NCI-H1048 (cell line): ENCODE measurements at regions not wholly inside any gene's neighbourhood (a gene's known extent, or its start where the extent isn't known, plus 50 kb on each side); places are given as distances from the start of the nearest gene placed in this dataset.
"Not testable (repeated sequence)": the region's sequence is repeated elsewhere in the genome, so short reads cannot be mapped to it uniquely, and the experiment has no call there.

ENCODE experiments used
- DNase-seq: peaks from one replicate; lab custom pipeline; 2025; lab: John Stamatoyannopoulos, UW

DNA sequence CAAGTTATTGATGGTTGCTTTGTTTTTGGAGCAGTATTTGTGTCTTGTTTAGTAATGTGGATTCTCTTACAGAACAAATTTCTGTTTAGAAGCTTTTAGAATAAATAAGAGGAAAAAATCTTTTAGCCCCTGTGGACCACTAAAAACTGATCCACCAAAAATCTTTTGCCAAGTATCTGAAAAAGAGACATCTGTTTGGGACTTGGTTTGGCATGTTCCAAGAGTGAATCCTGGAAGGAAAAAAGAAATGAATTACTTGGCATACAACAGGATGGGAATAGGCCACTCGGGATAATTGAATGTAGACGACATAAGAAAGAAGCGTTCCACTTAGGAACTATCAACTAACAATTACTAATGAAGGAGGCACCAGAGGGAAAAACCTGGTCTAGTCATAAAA lies 1350.1 kb upstream of the C9orf72 start:
- DNase-seq, result no peak

DNA sequence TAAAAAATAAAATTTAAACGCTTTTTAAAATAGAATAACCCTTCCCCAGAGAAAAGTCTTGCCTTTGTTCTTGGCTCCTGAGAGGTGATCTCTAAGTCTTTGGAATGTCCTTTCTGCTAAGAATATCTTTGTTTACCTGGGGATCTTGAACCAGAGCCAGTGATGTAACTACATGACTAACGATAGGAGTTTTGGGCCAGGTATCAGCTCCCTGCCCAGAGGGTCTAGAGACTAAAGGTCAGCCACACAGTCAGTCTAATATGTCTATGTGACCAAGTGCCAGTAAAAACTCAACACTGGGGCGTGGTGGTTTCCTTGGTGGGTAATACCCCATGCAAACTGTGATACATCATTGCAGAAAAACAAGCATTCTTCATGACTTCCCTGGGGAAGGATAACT lies 1351.9 kb upstream of the C9orf72 start:
- no peak for DNase-seq

- no peak for DNase-seq
These were observed 1353.0 kb upstream of the C9orf72 start for GRCh38 chr9:28926306-28926705.

GRCh38 chr9:28927691-28928090 lies 1354.4 kb upstream of the C9orf72 start:
- no peak for DNase-seq

DNA sequence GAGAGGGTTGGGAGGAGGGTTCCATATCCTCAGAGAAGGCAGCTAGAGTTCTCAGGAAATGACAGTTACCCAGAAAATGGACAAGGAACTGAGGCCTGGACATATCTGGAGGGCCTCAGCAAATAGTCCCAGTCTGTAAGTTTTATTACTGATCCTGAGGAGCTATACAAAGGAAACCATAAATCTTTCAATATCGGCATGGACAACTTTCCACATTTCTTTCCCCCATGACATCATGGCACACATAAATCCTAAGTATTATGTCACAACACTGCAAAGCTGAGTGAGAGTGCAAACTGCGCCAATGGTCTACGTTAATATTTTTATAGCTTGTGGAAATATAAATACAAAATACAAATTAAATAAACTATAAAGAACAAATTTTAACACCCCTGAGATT lies 1356.2 kb upstream of the C9orf72 start:
- no peak for DNase-seq

DNA sequence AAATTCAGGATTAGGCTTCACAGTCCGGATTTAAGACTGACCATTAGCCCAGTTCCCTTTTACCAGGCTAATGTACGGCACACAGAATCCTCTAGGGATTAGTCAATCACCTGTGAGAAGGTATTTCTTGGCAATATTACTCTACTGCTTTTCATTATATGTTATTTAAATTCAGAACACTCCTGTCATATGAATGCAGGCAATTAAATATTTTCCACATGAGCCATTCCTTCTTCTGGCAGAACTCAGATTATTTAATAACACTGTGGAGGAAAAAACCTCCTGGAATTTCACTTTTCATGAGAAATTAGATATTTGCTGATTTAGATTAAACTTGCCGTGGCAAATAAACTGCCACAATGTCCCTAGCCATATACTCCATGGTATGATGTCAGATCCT lies 1357.5 kb upstream of the C9orf72 start:
- no peak for DNase-seq

DNA sequence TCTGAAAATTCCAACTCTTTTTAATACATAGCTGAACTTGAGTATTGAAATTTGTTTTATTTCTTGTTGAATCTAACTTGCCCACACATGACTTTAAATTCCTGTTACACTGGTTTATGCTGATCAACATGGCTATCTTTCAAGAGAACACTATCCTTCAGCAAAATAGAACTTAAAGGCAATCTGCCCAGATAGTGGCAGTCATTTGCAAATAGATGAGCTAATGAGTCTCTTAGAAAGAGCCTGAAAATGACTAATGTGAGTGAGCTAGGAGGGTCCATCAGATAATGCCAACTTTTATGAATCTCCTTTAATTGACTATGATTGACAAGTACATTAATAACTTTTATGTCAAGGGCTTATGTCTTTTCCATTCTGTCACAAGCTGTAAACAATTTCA lies 1360.8 kb upstream of the C9orf72 start:
- no peak for DNase-seq

- no peak for DNase-seq
These were observed 1365.7 kb upstream of the C9orf72 start for GRCh38 chr9:28938981-28939380.

DNA sequence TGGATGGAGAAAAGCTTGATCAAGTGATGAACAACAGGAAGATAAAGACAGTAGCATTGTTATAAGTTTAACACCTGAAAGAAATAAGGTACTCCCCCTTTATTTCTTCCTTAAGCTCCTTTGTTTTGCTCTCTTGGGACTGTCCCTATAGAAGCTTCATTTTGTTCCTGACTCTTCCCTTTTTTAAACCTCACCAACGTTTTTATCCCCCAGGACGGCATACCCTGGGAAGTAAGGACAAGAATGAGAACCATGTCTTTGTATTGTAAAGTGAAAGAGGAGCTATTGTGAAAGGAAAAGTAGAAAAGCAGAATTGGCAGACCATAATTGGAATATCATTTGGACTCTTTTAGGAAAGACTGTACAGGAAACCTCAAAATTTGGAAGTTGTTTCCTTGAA lies 1368.6 kb upstream of the C9orf72 start:
- no peak for DNase-seq

GRCh38 chr9:28942941-28943340 lies 1369.7 kb upstream of the C9orf72 start:
- DNase-seq, result no peak

- no peak for DNase-seq
These were observed 1373.4 kb upstream of the C9orf72 start for GRCh38 chr9:28946648-28947047.

DNA sequence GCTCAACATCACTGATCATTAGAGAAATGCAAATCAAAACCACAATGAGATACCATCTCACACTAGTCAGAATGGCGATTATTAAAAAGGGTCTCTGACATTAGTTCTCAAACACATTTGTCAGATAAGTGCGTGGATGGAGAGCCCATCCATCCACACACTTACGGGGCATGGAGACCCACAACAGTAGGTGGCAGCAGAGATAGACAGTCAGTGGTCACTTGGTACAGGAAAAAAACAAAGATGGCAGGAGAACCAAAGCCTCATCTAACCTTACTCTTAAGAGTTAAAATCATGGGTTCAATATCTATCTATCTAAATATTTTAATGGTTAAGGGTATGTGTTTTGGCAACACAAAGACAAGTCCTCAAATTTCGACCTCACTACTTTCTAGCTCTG lies 1378.7 kb upstream of the C9orf72 start:
- DNase-seq, result no peak

DNA sequence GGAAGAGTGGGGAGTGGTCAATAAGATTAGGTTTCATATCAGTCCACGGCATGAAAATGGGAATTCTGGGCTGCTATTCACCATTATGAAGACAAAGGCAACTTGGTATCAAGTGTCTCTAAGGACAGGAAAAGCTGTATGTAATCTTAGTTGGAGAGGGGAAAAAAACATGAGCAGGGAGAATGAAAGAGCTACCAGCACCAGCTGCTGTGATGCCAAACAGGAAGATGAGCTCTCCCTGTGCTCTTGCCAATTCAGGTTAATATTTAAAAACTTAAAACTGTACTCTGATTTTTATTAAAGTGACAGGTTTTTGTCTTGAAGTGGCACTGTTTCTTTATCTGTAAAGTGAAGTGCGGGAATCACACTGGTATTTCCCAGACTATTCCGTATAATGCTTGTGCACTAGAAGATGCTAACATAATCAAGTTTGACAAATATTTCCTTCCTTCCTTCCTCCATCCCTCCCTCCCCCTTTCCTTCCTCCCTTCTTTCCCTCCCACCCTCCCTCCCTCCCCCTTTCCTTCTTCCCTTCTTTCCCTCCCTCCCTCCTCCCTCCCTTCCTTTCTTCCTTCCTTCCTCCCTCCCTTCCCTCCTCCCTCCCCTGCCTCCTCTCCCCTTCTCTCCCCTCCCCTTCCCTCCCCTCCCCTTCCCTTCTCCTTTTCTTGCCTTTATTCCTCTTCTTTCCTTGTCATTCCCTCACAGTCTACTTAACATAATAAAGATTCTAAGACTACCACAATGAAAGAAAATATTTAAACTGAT lies 1383.0 kb upstream of the C9orf72 start:
- DNase-seq, result no peak

DNA sequence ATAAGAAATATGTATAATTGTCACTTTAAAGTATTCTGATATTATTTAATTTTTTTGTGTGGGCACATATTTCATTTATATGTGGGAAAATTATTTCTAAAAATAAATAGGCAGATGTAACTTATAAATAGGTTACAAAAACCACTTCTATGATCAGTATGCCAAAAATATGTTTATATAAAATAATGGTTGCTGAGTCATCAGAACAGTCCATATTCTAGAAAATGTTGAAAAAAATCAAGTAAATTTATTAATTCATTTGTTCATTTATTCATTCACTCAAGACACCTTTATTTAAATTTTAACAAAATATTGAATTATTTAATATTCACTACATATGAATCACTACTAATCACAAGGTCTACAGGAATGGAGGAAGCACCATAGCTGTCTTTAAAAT lies 1387.3 kb upstream of the C9orf72 start:
- DNase-seq, result no peak

- no peak for DNase-seq
These were observed 1388.3 kb upstream of the C9orf72 start for GRCh38 chr9:28961623-28962022.

- no peak for DNase-seq
These were observed 1393.9 kb upstream of the C9orf72 start for GRCh38 chr9:28967226-28967625.

DNA sequence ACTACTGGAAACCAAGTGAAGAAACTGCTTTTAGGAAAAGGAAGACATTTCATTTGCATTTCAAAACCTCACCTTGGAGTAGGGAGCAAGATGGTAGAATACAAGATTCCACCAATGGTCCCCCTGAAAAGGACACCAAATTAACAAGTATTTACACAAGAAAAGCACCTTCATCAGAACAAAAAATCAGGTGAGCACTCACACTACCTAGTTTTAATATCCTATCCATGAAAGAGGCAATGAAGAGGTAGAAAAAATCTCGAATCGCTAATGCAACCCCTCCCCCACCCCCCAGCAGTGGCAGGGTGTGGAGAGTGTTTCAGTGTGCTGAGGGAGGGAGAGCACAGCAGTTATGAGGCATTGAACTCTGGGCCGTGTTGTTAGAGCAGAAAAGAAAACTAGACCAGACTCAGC lies 1397.0 kb upstream of the C9orf72 start:
- no peak for DNase-seq

- no peak for DNase-seq
These were observed 1398.6 kb upstream of the C9orf72 start for GRCh38 chr9:28971881-28972280.

DNA sequence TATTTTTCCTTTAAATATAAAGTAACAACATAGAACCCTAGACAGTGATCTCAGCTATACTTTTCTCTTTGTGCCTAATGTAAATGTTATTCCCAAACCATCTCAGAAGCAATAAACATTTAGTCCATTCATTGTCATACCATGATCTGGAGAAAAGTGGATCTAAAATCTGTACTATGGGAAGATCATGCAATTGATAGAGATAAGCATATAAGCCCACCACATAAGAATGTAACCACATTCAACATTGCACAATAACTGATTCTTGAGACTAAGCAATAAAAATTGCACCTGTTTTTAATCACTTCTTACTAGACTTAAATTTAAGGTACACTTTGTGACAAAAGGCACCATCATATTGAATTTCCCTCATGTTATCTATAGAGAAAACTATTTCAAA lies 1403.0 kb upstream of the C9orf72 start:
- DNase-seq, result no peak

DNA sequence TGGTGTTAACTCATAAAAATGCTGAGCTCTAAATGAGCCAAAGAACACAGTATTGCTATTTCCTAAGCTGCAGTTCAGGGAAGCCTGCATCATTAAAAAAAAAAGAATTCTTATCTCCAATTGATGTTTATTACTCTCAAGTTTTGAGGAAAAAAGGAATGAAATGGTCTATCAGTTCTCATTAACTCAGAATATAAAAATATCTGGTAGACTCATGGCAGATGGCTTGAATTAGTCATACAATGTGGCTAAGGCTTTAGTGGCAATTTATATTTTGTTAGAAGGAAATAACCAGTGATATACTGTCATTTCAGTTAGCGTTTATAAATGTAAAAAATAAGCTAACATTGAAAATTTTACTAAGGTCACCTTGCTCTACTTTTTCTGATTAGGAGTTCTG lies 1403.4 kb upstream of the C9orf72 start:
- DNase-seq, result no peak

DNA sequence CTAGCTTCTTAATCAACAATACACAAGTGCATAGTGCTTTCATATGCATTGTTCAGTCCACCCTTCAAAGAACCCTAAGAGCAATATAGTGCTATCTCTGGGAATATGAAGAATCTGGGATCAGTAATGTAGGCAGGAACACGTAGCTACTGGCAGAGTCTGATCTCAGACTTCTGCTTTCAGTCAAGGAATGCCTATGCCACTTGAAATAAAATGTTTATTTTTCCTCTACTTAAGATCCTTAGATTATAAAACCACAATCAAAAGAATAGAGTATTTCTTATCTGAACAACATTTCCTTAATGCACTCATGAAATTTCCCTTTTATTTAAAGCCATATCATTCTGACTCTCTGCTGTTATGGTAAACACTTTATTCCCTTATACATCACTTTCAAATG lies 1407.8 kb upstream of the C9orf72 start:
- no peak for DNase-seq

DNA sequence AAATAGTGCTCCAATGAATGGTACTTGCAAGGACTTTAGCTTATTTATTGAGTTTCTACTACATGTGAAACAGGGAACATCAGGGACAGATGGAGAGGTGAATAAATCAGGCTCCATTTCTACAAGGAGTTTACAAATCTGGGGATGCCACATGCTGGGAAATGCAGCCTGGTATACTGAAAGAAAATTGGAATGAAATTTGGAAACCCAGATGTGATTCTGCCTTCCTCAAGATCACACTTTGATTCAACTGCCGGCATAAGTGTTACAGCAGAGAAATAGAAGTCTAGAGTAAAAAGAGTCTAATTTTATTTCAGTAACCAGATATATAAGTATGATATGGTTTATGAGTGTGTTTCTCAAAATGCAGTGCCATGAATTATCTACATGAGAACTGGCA lies 1408.4 kb upstream of the C9orf72 start:
- no peak for DNase-seq

DNA sequence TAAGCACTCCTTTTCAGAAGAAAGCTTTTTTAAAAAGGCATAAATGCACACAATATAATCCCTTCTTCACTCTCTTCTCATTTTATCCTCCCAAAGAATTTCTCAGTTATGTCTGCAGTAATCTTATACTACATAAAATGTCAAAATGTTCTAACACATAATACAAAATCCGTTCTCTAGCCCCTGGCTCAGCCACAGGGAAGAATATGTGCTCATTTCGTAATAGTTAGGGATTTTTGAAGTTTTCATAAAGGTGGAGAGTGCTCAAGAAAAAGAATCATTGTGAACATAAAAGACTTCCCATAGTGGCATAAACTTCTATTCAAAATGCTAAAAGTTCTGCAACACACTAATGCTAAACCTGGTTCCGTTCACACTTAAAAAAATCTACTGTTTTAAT lies 1410.7 kb upstream of the C9orf72 start:
- no peak for DNase-seq

DNA sequence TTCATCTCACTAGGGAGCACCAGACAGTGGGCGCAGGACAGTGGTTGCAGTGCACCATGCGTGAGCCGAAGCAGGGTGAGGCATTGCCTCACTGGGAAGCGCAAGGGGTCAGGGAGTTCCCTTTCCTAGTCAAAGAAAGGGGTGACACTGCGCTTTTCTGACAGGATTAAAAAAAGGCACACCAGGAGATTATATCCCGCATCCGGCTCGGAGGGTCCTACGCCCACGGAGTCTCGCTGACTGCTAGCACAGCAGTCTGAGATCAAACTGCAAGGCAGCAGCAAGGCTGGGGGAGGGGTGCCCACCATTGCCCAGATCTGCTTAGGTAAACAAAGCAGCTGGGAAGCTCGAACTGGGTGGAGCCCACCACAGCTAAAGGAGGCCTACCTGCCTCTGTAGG lies 1416.7 kb upstream of the C9orf72 start:
- not testable (repeated sequence) for DNase-seq

- no peak for DNase-seq
These were observed 1425.8 kb upstream of the C9orf72 start for GRCh38 chr9:28999057-28999456.
